A673 (cell line): ENCODE measurements at regions not wholly inside any gene's neighbourhood (a gene's known extent, or its start where the extent isn't known, plus 50 kb on each side); places are given as distances from the start of the nearest gene placed in this dataset.

Experiments
- BruUV-seq: library from RNA; stranded (reverse); fragments of 400-500 nt; replicated peaks from 2 replicates; lab custom pipeline; 2021; lab: Mats Ljungman, UMichigan
- CTCF ChIA-PET: fragments of 300-600 bp; sonication (Branson Sonifier 250); formaldehyde crosslinking; loops from one replicate; lab custom pipeline; 2022; ENCODE audit warnings: antibody characterized with exemption; lab: Charles Lee
- POLR2A ChIA-PET: fragments of 300-600 bp; sonication (Branson Sonifier 250); formaldehyde crosslinking; loops from one replicate; lab custom pipeline; 2022; ENCODE audit warnings: antibody characterized with exemption; ENCODE audit not compliant: low non-redundant PET; lab: Charles Lee
- DNase-seq: peaks from one replicate; pipeline ENCODE4 v3.0.0-alpha.2; 2015; ENCODE audit warnings: low spot score
- H3K27ac ChIP-seq: fragments of 200-600 bp; sonication (generic); 2 replicates; pipeline ENCODE4 v1.5.1; 2016; ENCODE audit warnings: mixed run types, low read depth, mild to moderate bottlenecking, mixed read lengths, antibody characterized with exemption, low read length; ENCODE audit not compliant: poor library complexity, severe bottlenecking
- H3K27me3 ChIP-seq: fragments of 200-600 bp; sonication (generic); replicated peaks from 2 replicates; pipeline ENCODE4 v1.6.1; 2017; ENCODE audit warnings: mixed run types, low read depth, mild to moderate bottlenecking, mixed read lengths, antibody characterized with exemption, low read length; ENCODE audit not compliant: insufficient read depth, poor library complexity
- H3K36me3 ChIP-seq: fragments of 200-600 bp; sonication (generic); 2 replicates; pipeline ENCODE4 v1.6.1; 2016; ENCODE audit warnings: mixed run types, mild to moderate bottlenecking, mixed read lengths, antibody characterized with exemption, low read length; ENCODE audit not compliant: insufficient read depth, poor library complexity, severe bottlenecking
- H3K4me1 ChIP-seq: fragments of 200-600 bp; sonication (generic); 2 replicates; pipeline ENCODE4 v1.6.1; 2017; ENCODE audit warnings: mixed run types, mild to moderate bottlenecking, mixed read lengths, antibody characterized with exemption, low read length; ENCODE audit not compliant: insufficient read depth, poor library complexity, severe bottlenecking
- H3K4me3 ChIP-seq: fragments of 200-600 bp; sonication (generic); 2 replicates; pipeline ENCODE4 v1.5.1; 2016; ENCODE audit warnings: low read depth, mixed run types, mild to moderate bottlenecking, mixed read lengths, low read length; ENCODE audit not compliant: poor library complexity, severe bottlenecking
- H3K9me3 ChIP-seq: fragments of 200-600 bp; sonication (generic); 2 replicates; pipeline ENCODE4 v1.6.1; 2016; ENCODE audit warnings: mixed run types, low read depth, mild to moderate bottlenecking, mixed read lengths, antibody characterized with exemption, low read length; ENCODE audit not compliant: poor library complexity, severe bottlenecking
- EZH2 ChIP-seq: fragments of 200-600 bp; sonication (generic); IDR thresholded peaks from 2 replicates; pipeline ENCODE4 v1.6.1; 2017; ENCODE audit warnings: borderline replicate concordance, low read depth, mild to moderate bottlenecking, mixed read lengths, antibody characterized with exemption, low read length; ENCODE audit not compliant: poor library complexity, severe bottlenecking
- intact Hi-C: fragments of 100-400 bp; cut with micrococcal nuclease; formaldehyde crosslinking; loops from one replicate; pipeline ENCODE4 v1.10.0; 2022; ENCODE audit not compliant: unreplicated experiment
- TF ChIP-seq, protein P1 (sequence below): fragments of 300-800, 200-600 bp; sonication (generic); conservative IDR thresholded peaks from 2 replicates; pipeline ENCODE4 v1.5.1; 2017; ENCODE audit warnings: low read depth, mild to moderate bottlenecking, antibody characterized with exemption, low read length, moderate library complexity, mixed read lengths

DNA sequence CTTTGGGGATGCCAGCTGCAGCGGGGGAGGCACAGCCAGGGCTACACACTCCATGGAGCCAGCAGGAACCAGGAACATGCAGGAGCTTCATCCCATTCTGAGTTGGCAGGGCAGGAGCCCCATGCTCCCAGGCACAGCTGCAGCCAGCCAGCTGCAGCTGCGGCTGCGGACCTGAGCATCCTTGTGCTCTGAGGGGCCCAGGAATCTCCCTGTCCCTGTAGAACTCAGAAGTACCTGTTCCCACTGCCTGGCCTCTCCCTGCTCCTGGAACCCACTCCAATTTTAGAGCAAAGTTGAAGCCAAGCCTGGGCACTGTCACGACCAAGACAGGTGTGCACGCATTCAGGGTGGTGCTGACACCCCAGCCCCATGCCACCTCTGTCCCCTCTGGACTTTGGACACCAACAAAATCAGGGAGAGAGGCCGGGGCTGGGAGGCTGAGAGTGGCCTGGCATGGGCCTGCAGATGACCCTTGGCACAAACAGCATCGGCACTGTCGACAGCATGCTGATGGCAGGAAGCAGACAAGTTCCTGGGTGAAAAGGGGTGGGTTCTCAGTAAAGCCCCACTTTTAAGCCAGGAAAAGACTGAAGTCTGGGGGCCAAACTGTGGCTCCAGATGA lies 257.3 kb upstream of the LRFN5 start:
- Histone ChIP-seq H3K27me3 (no peaks in the 10 kb centered on the region), H3K36me3 (no peaks in the 10 kb centered on the region), H3K27ac (no peak overlapping the region), H3K9me3 (no peaks in the 10 kb centered on the region), H3K4me3 (no peak overlapping the region), H3K4me1 (no peaks in the 10 kb centered on the region)
- no peak for DNase-seq
- BruUV-seq: no TSS peak
- TF ChIP-seq, protein P1, sequence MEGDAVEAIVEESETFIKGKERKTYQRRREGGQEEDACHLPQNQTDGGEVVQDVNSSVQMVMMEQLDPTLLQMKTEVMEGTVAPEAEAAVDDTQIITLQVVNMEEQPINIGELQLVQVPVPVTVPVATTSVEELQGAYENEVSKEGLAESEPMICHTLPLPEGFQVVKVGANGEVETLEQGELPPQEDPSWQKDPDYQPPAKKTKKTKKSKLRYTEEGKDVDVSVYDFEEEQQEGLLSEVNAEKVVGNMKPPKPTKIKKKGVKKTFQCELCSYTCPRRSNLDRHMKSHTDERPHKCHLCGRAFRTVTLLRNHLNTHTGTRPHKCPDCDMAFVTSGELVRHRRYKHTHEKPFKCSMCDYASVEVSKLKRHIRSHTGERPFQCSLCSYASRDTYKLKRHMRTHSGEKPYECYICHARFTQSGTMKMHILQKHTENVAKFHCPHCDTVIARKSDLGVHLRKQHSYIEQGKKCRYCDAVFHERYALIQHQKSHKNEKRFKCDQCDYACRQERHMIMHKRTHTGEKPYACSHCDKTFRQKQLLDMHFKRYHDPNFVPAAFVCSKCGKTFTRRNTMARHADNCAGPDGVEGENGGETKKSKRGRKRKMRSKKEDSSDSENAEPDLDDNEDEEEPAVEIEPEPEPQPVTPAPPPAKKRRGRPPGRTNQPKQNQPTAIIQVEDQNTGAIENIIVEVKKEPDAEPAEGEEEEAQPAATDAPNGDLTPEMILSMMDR: no peak
- no peak for TF ChIP-seq EZH2
- intact Hi-C loops: no loop called here
- POLR2A ChIA-PET: no interaction called here
- CTCF ChIA-PET: no interaction called here

DNA sequence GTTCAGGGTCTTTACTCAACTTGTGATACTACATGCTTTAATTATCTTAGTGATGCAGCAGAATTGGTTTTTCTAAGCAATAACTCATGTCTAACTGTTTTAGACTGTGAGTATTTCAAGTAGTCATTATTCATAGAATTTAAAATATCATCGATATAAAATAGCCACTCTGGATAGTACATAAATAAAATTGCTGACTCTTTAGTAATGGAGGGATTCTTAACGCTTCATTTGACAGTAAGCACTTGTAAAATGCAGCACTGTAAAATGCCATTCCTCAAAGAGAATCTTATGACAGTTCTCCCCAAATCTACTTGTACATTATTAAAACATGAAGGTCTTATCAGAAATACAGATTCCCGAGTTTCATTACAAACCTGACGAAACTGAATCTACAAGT lies 262.8 kb upstream of the LRFN5 start:
- H3K4me1 ChIP-seq: no peaks in the 10 kb centered on the region
- no TSS peak for BruUV-seq
- H3K4me3 ChIP-seq: no peak overlapping the region
- no peak for DNase-seq
- intact Hi-C loops: no loop called here
- ChIA-PET CTCF (no interaction called here), POLR2A (no interaction called here)
- no peak for TF ChIP-seq EZH2
- TF ChIP-seq, protein P1: no peak
- no peaks in the 10 kb centered on the region for H3K27me3 ChIP-seq
- H3K36me3 ChIP-seq: no peaks in the 10 kb centered on the region
- H3K9me3 ChIP-seq: no peaks in the 10 kb centered on the region
- H3K27ac ChIP-seq: no peak overlapping the region

DNA sequence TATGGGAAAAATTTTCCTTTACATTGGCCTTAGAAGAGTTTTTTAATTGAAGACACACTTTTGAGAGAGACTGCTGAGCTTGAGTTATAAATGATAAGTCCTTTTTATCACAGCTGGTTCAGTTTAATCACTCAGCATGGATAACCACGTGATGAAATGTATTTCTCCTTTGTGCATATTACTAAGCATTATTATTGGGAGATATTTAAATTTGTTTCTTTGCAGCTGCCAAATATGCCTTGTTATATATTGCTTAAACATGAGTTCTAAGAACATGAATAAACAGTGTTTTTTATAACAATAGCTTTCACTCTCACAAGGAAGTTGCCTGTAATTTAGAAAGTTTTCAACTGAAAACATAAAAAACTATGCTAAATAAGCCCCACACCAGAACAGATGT lies 293.5 kb upstream of the LRFN5 start:
- H3K4me3 ChIP-seq: no peak overlapping the region
- no peaks in the 10 kb centered on the region for H3K36me3 ChIP-seq
- DNase-seq: no peak
- H3K27ac ChIP-seq: no peak overlapping the region
- no peaks in the 10 kb centered on the region for H3K27me3 ChIP-seq
- CTCF ChIA-PET: no interaction called here
- no TSS peak for BruUV-seq
- no peak for TF ChIP-seq EZH2
- TF ChIP-seq, protein P1: no peak
- POLR2A ChIA-PET: no interaction called here
- H3K9me3 ChIP-seq: no peaks in the 10 kb centered on the region
- H3K4me1 ChIP-seq: no peaks in the 10 kb centered on the region
- intact Hi-C loops: no loop called here
